ENCODE measurements at regions not wholly inside any gene's neighbourhood (a gene's known extent, or its start where the extent isn't known, plus 50 kb on each side); places are given as distances from the start of the nearest gene placed in this dataset.

GRCh38 chr6:139654309-139654708 is 279.9 kb upstream of the CITED2 start:
- TF ChIP-seq CTCF (IDR thresholded peaks at IDR 0.05; ENCODE audit: low read length), result no peak
- TF ChIP-seq EZH2 (IDR thresholded peaks at IDR 0.05; ENCODE audit: borderline replicate concordance, low read length), result no peak
- Histone ChIP-seq H3K4me2 (ENCODE audit: low read length) (no peak overlapping the region), H3K27ac (ENCODE audit: low read depth, low read length, poor library complexity, severe bottlenecking) (no peak overlapping the region), H4K20me1 (ENCODE audit: insufficient read depth, low read length) (no peaks in the 10 kb centered on the region), H3K9ac (ENCODE audit: low read length) (no peak overlapping the region), H3K27me3 (ENCODE audit: insufficient read depth, low read length) (no peaks in the 10 kb centered on the region), H2AFZ (ENCODE audit: low read length) (no peak overlapping the region), H3K9me3 (ENCODE audit: low read length) (no peaks in the 10 kb centered on the region), H3K79me2 (ENCODE audit: insufficient read depth, low read length) (no peaks in the 10 kb centered on the region), H3K4me3 (ENCODE audit: low read depth, low read length, poor library complexity, severe bottlenecking) (no peak overlapping the region), H3F3A (ENCODE audit: insufficient read depth, low read length) (no peaks in the 10 kb centered on the region), H3K9me2 (ENCODE audit: low read depth, low read length) (no peaks in the 10 kb centered on the region), H3K36me3 (ENCODE audit: insufficient read depth, low read length) (no peaks in the 10 kb centered on the region), H3K4me1 (ENCODE audit: insufficient read depth, low read length, severe bottlenecking) (no peaks in the 10 kb centered on the region)

- Histone ChIP-seq H3K4me2 (ENCODE audit: low read length) (no peak overlapping the region), H4K20me1 (ENCODE audit: insufficient read depth, low read length) (no peaks in the 10 kb centered on the region), H3F3A (ENCODE audit: insufficient read depth, low read length) (no peaks in the 10 kb centered on the region), H3K27ac (ENCODE audit: low read depth, low read length, poor library complexity, severe bottlenecking) (no peak overlapping the region), H3K9me2 (ENCODE audit: low read depth, low read length) (no peaks in the 10 kb centered on the region), H3K4me1 (ENCODE audit: insufficient read depth, low read length, severe bottlenecking) (no peaks in the 10 kb centered on the region), H3K79me2 (ENCODE audit: insufficient read depth, low read length) (no peaks in the 10 kb centered on the region), H3K9ac (ENCODE audit: low read length) (no peak overlapping the region), H3K27me3 (ENCODE audit: insufficient read depth, low read length) (no peaks in the 10 kb centered on the region), H3K36me3 (ENCODE audit: insufficient read depth, low read length) (no peaks in the 10 kb centered on the region), H3K4me3 (ENCODE audit: low read depth, low read length, poor library complexity, severe bottlenecking) (no peak overlapping the region), H2AFZ (ENCODE audit: low read length) (no peak overlapping the region), H3K9me3 (ENCODE audit: low read length) (no peaks in the 10 kb centered on the region)
- TF ChIP-seq EZH2 (IDR thresholded peaks at IDR 0.05; ENCODE audit: borderline replicate concordance, low read length) (no peak), CTCF (IDR thresholded peaks at IDR 0.05; ENCODE audit: low read length) (no peak)
Observed at GRCh38 chr6:139653111-139653510, 278.7 kb upstream of the CITED2 start.

- TF ChIP-seq CTCF (IDR thresholded peaks at IDR 0.05; ENCODE audit: low read length) (no peak), EZH2 (IDR thresholded peaks at IDR 0.05; ENCODE audit: borderline replicate concordance, low read length) (no peak)
- Histone ChIP-seq H4K20me1 (ENCODE audit: insufficient read depth, low read length) (no peaks in the 10 kb centered on the region), H3K4me3 (ENCODE audit: low read depth, low read length, poor library complexity, severe bottlenecking) (no peak overlapping the region), H3F3A (ENCODE audit: insufficient read depth, low read length) (no peaks in the 10 kb centered on the region), H3K4me2 (ENCODE audit: low read length) (no peak overlapping the region), H3K27ac (ENCODE audit: low read depth, low read length, poor library complexity, severe bottlenecking) (no peak overlapping the region), H3K9me2 (ENCODE audit: low read depth, low read length) (no peaks in the 10 kb centered on the region), H3K9ac (ENCODE audit: low read length) (no peak overlapping the region), H3K36me3 (ENCODE audit: insufficient read depth, low read length) (no peaks in the 10 kb centered on the region), H3K4me1 (ENCODE audit: insufficient read depth, low read length, severe bottlenecking) (no peaks in the 10 kb centered on the region), H3K27me3 (ENCODE audit: insufficient read depth, low read length) (no peaks in the 10 kb centered on the region), H2AFZ (ENCODE audit: low read length) (no peak overlapping the region), H3K9me3 (ENCODE audit: low read length) (no peaks in the 10 kb centered on the region), H3K79me2 (ENCODE audit: insufficient read depth, low read length) (no peaks in the 10 kb centered on the region)
Observed at GRCh38 chr6:139650941-139651340, 276.5 kb upstream of the CITED2 start.
